ENCODE measurements at regions not wholly inside any gene's neighbourhood (a gene's known extent, or its start where the extent isn't known, plus 50 kb on each side); places are given as distances from the start of the nearest gene placed in this dataset.

DNA sequence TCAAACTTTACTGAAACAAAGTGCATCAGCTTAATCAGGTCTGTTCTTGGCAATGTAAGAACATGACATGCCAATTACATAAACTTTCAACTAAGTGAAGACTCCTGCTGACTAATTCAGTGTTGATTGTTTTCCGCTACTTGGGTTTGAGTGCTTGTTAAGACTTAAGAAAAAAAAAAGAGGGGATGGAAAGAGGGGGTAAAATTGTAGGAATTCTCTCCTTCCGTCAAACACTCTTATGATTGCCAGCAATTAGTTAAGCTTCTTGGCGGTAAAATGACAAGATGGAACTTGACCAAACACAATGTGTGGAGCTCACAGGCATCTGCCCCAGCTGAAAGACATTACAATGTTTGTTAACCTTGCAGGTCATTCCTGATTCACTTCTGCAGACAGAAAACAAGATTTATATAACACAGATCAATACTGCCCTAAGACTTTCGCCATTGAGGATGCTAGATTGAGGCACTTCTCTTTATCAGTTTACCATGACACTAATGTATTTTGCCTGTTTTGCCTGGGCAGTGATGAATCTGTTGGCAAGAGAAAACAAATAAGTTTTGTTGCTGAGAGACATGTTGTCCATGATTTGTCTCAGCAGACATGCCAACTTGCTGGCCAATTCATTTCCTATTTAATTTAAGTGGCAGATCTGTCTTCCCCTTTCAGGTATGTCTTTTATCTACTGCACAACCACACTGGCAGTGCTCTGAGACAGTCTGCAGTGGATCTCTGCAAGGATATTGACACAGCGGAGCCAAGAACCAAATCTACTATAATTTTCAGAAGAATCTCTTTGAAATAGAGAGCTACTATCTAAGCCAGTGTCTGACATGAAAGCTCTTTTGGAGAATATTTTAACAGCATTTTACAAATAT is 410.0 kb upstream of the KCNH7 start:
- no peak overlapping the region for H3K27ac Mint-ChIP-seq (ENCODE audit: unreplicated experiment)
- no peaks in the 10 kb centered on the region for H3K4me1 Mint-ChIP-seq (ENCODE audit: low read depth, unreplicated experiment)
- no peak for DNase-seq
- no peaks in the 10 kb centered on the region for H3K36me3 Mint-ChIP-seq (ENCODE audit: insufficient read depth, unreplicated experiment)
- CTCF ChIA-PET, result no interaction called here
- intact Hi-C loops (cut with micrococcal nuclease; ENCODE audit: unreplicated experiment), result no loop called here
- no peaks in the 10 kb centered on the region for H3K9me3 Mint-ChIP-seq (ENCODE audit: low read depth, unreplicated experiment)
- no peak overlapping the region for H3K4me3 Mint-ChIP-seq (ENCODE audit: low read depth, unreplicated experiment)
- TF ChIP-seq, protein P1, sequence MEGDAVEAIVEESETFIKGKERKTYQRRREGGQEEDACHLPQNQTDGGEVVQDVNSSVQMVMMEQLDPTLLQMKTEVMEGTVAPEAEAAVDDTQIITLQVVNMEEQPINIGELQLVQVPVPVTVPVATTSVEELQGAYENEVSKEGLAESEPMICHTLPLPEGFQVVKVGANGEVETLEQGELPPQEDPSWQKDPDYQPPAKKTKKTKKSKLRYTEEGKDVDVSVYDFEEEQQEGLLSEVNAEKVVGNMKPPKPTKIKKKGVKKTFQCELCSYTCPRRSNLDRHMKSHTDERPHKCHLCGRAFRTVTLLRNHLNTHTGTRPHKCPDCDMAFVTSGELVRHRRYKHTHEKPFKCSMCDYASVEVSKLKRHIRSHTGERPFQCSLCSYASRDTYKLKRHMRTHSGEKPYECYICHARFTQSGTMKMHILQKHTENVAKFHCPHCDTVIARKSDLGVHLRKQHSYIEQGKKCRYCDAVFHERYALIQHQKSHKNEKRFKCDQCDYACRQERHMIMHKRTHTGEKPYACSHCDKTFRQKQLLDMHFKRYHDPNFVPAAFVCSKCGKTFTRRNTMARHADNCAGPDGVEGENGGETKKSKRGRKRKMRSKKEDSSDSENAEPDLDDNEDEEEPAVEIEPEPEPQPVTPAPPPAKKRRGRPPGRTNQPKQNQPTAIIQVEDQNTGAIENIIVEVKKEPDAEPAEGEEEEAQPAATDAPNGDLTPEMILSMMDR (IDR thresholded peaks at IDR 0.05; ENCODE audit: unreplicated experiment), result no peak
- no peaks in the 10 kb centered on the region for H3K27me3 Mint-ChIP-seq (ENCODE audit: unreplicated experiment)
- no TSS peak for BruUV-seq (replicated peaks)

DNA sequence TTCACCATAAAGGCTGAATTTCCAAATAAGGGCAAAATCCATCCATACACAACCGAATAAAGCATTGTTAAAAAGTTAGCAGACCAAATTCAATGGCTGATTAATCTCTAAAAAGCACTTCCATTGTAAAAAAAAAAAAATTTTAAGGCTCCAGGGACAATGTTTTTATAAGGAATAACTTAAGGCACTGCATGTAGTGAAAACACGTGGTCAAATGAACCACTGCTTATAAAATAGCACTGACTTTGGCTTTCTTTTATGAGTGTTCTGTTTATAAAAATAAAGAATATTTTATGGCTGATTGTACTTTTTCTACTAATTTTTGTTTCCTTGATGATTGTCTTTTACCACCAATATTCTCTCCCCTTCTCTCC is 409.3 kb upstream of the KCNH7 start:
- Mint-ChIP-seq H3K27me3 (ENCODE audit: unreplicated experiment) (no peaks in the 10 kb centered on the region), H3K27ac (ENCODE audit: unreplicated experiment) (no peak overlapping the region), H3K36me3 (ENCODE audit: insufficient read depth, unreplicated experiment) (no peaks in the 10 kb centered on the region), H3K9me3 (ENCODE audit: low read depth, unreplicated experiment) (peaks cover 2% of the 10 kb centered on the region), H3K4me3 (ENCODE audit: low read depth, unreplicated experiment) (no peak overlapping the region), H3K4me1 (ENCODE audit: low read depth, unreplicated experiment) (no peaks in the 10 kb centered on the region)
- CTCF ChIA-PET, result interaction anchor here (1.2 kb wide), 1 partner anchor 10 kb away, joined by 4 read pairs; no protein-coding TSS in a partner anchor
- BruUV-seq (replicated peaks), result no TSS peak
- intact Hi-C loops (cut with micrococcal nuclease; ENCODE audit: unreplicated experiment), result no loop called here
- DNase-seq, result no peak
- TF ChIP-seq, protein P1 (IDR thresholded peaks at IDR 0.05; ENCODE audit: unreplicated experiment), result no peak

DNA sequence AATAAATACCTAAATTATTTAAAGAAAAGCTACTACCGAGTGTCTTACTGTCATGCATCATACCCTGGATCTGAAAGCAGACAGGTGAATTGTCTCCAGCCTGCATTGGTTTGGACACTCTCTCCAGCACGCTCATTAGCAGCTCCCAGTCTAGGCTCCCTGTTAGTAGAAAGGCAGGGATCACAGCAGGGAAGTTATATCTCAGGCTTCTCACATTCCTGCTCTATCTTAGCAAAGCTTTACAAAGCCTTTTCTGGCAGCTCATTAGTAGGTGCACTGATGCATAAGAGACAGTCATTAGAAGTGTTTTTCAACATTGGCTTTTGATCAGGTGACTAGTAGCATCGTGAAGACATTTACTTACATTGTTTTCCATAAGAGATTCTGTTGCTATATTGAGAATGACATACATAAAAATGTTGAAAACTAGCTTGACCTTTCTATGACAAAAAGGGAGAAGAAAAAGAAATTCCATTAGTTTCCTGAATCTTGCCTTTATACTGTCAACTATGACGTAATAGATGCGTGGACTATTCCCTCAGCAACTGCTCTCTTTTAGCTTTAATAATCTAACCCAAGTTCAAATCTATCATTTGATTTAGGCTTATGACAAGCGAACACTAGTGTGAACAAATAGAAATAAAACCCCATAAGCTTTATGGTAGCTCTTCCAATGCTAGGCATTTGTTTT is 408.7 kb upstream of the KCNH7 start:
- no peak for DNase-seq
- Mint-ChIP-seq H3K36me3 (ENCODE audit: insufficient read depth, unreplicated experiment) (no peaks in the 10 kb centered on the region), H3K4me3 (ENCODE audit: low read depth, unreplicated experiment) (no peak overlapping the region), H3K27ac (ENCODE audit: unreplicated experiment) (no peak overlapping the region), H3K27me3 (ENCODE audit: unreplicated experiment) (no peaks in the 10 kb centered on the region), H3K9me3 (ENCODE audit: low read depth, unreplicated experiment) (peaks cover 2% of the 10 kb centered on the region), H3K4me1 (ENCODE audit: low read depth, unreplicated experiment) (no peaks in the 10 kb centered on the region)
- intact Hi-C loops (cut with micrococcal nuclease; ENCODE audit: unreplicated experiment), result no loop called here
- CTCF ChIA-PET, result interaction anchor here (1.2 kb wide), 1 partner anchor 10 kb away, joined by 4 read pairs; no protein-coding TSS in a partner anchor
- TF ChIP-seq, protein P1 (IDR thresholded peaks at IDR 0.05; ENCODE audit: unreplicated experiment), result no peak
- BruUV-seq (replicated peaks), result no TSS peak

DNA sequence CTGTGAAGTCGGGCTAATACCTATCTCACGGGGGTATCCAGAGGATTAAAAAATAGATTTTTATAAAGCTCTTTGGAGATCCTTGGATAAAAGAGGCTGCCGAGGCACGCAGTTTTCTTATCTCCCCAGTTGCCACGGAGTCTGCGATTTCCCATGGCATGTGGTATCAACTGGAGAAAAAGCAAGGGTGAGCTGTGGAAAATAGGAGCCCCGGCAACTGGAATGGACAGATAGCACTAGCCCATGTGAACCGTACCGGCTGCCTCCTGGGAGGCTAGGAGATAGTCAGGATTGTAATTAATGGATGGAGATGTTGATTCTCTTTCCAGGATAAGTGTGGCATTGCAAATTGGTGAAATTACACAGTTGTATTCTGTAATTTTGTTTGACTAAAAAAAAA is 407.6 kb upstream of the KCNH7 start:
- intact Hi-C loops (cut with micrococcal nuclease; ENCODE audit: unreplicated experiment), result no loop called here
- BruUV-seq (replicated peaks), result no TSS peak
- Mint-ChIP-seq H3K36me3 (ENCODE audit: insufficient read depth, unreplicated experiment) (no peaks in the 10 kb centered on the region), H3K27ac (ENCODE audit: unreplicated experiment) (no peak overlapping the region), H3K4me1 (ENCODE audit: low read depth, unreplicated experiment) (no peaks in the 10 kb centered on the region), H3K9me3 (ENCODE audit: low read depth, unreplicated experiment) (peaks cover 2% of the 10 kb centered on the region), H3K4me3 (ENCODE audit: low read depth, unreplicated experiment) (no peak overlapping the region), H3K27me3 (ENCODE audit: unreplicated experiment) (no peaks in the 10 kb centered on the region)
- no peak for DNase-seq
- TF ChIP-seq, protein P1 (IDR thresholded peaks at IDR 0.05; ENCODE audit: unreplicated experiment), result no peak
- CTCF ChIA-PET, result no interaction called here

All from Calu3 (cell line).